HG02884 (cell line): ENCODE measurements at regions not wholly inside any gene's neighbourhood (a gene's known extent, or its start where the extent isn't known, plus 50 kb on each side); places are given as distances from the start of the nearest gene placed in this dataset.
"Not testable (repeated sequence)": the region's sequence is repeated elsewhere in the genome, so short reads cannot be mapped to it uniquely, and the experiment has no call there.

ENCODE experiments used
- ATAC-seq: cut with Tn5 transposase; IDR thresholded peaks from one replicate; pipeline ENCODE4 v1.9.1; 2021; ENCODE audit warnings: mild to moderate bottlenecking, moderate library complexity; ENCODE audit not compliant: unreplicated experiment

- no peak for ATAC-seq
Measured at GRCh38 chr1:228846952-228847351, 111.7 kb downstream of the RHOU start.

GRCh38 chr1:228847451-228847850, 112.2 kb downstream of the RHOU start:
- not testable (repeated sequence) for ATAC-seq

GRCh38 chr1:228848406-228848805, 113.1 kb downstream of the RHOU start:
- ATAC-seq: no peak

GRCh38 chr1:228849011-228849541, 113.8 kb downstream of the RHOU start:
- ATAC-seq: no peak

- no peak for ATAC-seq
Measured at GRCh38 chr1:228850141-228851100, 115.1 kb downstream of the RHOU start.

DNA sequence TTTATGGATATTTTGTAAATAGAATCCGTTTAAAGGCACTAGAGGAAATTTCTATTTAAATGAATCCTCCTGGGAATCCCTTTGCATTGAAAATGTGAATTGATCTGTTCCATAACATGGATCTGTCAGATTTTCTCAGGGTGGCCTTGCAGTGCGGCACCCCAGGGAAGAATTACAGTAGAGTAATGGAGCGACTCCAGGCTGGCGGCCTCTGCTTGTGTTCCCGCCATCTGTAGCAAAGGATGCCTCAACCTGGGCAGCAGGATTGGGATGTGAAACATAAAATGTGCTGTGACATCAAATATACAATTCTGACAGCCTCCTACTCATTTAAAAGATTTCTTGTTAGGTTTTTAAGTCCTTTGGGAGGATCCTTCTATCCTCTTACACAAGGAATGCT, 115.9 kb downstream of the RHOU start:
- ATAC-seq: no peak

DNA sequence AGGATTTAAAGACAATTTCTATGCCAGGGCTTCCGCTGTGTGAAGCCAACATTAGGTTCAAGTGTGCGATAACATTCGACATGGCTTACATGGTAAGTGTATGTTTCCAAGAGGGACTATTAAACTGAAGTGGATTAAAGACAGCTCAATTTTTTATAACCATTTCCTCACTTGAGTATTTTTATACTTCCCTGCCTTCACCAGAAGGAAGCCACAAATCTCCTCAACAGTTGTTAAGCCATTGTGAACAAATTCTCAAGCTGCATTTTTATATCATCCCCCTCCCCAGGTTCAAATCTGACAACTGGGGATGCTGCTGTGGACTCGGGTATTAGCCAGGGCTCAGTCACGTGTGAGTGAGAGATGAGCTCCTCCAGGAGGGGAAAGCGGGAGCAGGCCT, 116.3 kb downstream of the RHOU start:
- ATAC-seq: no peak

- ATAC-seq: no peak
Measured at GRCh38 chr1:228852024-228852423, 116.7 kb downstream of the RHOU start.

DNA sequence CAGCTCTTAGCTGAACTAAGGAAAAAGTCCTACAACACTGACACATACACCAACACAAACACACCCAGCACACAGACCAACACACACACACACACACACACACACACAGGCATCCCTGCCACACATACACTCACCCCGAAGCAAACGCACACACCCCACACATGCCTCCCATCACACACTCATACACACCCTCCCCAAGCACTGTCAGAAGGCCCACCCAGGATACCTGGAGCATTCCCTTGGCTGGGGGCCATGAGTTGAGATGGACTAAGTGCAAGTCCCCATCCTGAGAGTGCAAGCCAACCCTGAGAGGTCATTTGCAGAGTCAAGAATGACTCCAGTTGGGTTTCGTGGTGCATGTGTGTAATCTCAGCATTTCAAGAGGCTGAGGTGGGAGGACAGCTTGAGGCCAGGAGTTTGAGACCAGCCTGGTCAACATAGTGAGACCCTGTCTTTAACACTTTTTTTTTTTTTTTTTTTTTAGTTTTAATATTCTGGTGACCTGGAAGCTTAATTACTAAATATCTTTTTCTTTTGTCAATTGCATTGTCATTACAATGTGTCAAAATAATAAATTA, 117.3 kb downstream of the RHOU start:
- no peak for ATAC-seq

DNA sequence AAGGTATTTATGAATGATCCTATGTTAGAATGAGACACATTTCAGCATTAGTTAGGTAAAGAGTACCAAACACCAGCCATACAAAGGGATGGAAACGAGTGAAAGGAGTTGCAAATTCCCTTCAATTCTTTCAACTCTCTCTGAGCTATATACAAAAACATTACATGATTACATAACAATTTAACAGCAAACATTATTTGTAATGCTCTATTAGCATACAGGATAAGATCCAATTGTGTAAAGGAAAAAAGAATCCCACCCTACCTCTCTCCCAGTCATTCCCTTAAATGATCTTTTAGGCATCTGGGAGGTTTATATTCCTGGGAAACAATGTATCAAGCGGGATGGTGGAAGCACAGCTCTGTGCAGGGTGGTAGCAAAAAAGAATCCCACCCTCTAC, 117.9 kb downstream of the RHOU start:
- ATAC-seq: no peak

DNA sequence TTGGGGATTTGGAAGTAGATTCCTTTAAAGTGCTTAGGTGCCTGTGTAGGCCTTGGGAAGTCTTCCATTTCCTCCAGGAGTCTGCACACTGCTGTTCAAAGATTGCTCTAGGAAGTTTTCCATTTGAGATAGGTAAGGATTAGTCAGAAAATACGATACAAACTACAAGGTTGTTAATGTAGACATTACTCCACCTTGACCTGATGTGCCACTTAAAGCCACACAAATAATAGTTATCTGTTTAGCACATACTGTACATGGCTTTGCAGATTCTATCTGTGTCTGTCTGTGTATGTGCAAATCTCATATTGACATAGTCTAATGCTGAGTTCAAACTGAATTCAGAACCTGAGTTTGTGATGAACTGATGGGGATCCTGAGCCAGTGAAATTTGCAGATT, 118.4 kb downstream of the RHOU start:
- no peak for ATAC-seq

DNA sequence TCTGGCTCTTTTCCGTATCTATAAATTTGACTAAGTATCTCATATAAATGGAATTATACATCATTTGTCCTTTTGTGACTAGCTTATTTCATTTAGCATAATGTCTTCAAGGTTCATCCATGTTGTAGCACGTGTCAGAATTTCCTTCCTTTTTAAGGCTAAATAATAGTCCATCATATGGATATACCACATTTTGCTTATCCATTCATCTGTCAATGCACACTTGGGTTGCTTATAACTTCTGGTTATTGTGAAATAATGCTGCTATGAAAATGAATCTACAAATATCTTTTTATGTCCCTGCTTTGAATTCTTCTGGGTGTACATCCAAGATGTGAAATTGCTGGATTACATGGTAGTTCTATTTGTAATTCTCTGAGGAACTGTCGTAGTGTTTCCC, 119.6 kb downstream of the RHOU start:
- no peak for ATAC-seq

GRCh38 chr1:228857611-228858010, 122.3 kb downstream of the RHOU start:
- no peak for ATAC-seq

GRCh38 chr1:228860911-228861831, 125.9 kb downstream of the RHOU start:
- ATAC-seq: no peak

DNA sequence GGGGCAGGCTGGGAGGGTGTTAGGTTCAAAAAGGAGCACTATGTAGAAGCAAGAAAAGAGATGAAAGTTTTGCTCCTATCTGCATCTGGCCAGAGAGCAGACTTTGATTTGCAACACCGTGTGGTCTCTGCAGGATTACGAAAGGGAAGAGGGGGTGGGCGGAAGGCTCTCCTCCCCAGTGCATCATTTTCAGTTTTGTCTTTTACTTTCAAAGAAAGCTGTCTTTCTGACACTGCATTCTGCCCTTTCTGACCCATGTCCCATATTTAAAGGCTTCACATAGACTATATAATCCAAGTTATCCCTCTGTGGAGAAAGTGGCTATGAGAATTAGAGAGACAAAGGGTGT, 126.5 kb downstream of the RHOU start:
- no peak for ATAC-seq

GRCh38 chr1:228862542-228863505, 127.5 kb downstream of the RHOU start:
- no peak for ATAC-seq

DNA sequence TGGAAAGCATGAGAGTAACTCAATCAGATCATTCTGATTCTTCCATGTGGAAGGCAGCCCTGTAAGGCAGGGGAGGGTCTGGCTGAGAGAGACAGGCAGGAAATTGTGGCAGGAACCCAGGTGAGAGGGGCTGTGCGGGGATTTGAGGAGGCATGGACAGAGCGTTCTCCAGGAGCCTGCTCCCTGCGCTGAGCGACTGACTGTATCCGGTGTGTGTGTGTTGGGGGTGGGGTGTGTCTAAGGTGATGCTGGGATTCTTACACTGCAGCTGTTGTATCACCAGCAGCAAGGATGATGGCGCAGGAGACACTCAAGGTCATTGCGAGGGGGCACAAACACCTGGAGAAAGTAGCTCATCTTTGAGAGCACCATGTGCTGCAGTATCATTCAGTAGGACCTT, 128.5 kb downstream of the RHOU start:
- no peak for ATAC-seq

- no peak for ATAC-seq
Measured at GRCh38 chr1:228865627-228866330, 130.5 kb downstream of the RHOU start.

DNA sequence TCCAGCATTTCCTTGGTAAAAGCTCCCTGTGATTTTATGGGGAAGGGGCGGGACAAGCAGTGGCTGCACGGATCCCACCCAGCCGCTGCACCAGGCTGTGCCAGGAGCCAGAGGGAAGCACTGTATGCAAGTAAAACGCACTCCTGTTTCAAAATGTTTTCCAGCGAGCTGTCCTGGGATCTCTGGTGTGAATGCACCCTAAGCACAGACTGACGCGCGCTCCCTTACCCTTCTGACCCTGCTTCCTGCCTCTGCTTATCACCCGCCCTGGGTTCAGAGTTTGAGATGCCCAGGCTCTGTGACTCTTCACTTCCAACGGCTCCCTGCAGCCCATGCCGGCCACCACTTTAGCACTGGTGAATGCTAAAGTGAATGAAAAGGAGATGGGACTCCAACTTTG, 131.2 kb downstream of the RHOU start:
- no peak for ATAC-seq
